ENCODE measurements at regions not wholly inside any gene's neighbourhood (a gene's known extent, or its start where the extent isn't known, plus 50 kb on each side); places are given as distances from the start of the nearest gene placed in this dataset.

- no peak for DNase-seq (ENCODE audit: low read depth in 2 of 3, low spot score in 2 of 3)
These were observed 1149.9 kb downstream of the KCNT2 start for GRCh38 chr1:195458365-195458764.

GRCh38 chr1:195450794-195451193 lies 1157.4 kb downstream of the KCNT2 start:
- DNase-seq (ENCODE audit: low read depth in 2 of 3, low spot score in 2 of 3): no peak

GRCh38 chr1:195439661-195440060 lies 1168.6 kb downstream of the KCNT2 start:
- DNase-seq (ENCODE audit: low read depth in 2 of 3, low spot score in 2 of 3): no peak

GRCh38 chr1:195434566-195435203 lies 1173.6 kb downstream of the KCNT2 start:
- DNase-seq (ENCODE audit: low read depth in 2 of 3, low spot score in 2 of 3): no peak

GRCh38 chr1:195430826-195431225 lies 1177.4 kb downstream of the KCNT2 start:
- no peak for DNase-seq (ENCODE audit: low read depth in 2 of 3, low spot score in 2 of 3)

- no peak for DNase-seq (ENCODE audit: low read depth in 2 of 3, low spot score in 2 of 3)
These were observed 1179.3 kb downstream of the KCNT2 start for GRCh38 chr1:195428927-195429326.

- no peak for DNase-seq (ENCODE audit: low read depth in 2 of 3, low spot score in 2 of 3)
These were observed 1192.7 kb downstream of the KCNT2 start for GRCh38 chr1:195415584-195415983.

GRCh38 chr1:195394567-195394966 lies 1213.7 kb downstream of the KCNT2 start:
- DNase-seq (ENCODE audit: low read depth in 2 of 3, low spot score in 2 of 3): no peak

GRCh38 chr1:195376190-195376589 lies 1232.0 kb downstream of the KCNT2 start:
- no peak for DNase-seq (ENCODE audit: low read depth in 2 of 3, low spot score in 2 of 3)

GRCh38 chr1:195373856-195374255 lies 1234.4 kb downstream of the KCNT2 start:
- DNase-seq (ENCODE audit: low read depth in 2 of 3, low spot score in 2 of 3): no peak

GRCh38 chr1:195345149-195345548 lies 1263.1 kb downstream of the KCNT2 start:
- no peak for DNase-seq (ENCODE audit: low read depth in 2 of 3, low spot score in 2 of 3)

- DNase-seq (ENCODE audit: low read depth in 2 of 3, low spot score in 2 of 3): no peak
These were observed 1270.6 kb downstream of the KCNT2 start for GRCh38 chr1:195337646-195338045.

GRCh38 chr1:195336812-195337211 lies 1271.4 kb downstream of the KCNT2 start:
- DNase-seq (ENCODE audit: low read depth in 2 of 3, low spot score in 2 of 3): no peak

- no peak for DNase-seq (ENCODE audit: low read depth in 2 of 3, low spot score in 2 of 3)
These were observed 1272.7 kb downstream of the KCNT2 start for GRCh38 chr1:195335541-195335940.

GRCh38 chr1:195332102-195332501 lies 1276.1 kb downstream of the KCNT2 start:
- no peak for DNase-seq (ENCODE audit: low read depth in 2 of 3, low spot score in 2 of 3)

GRCh38 chr1:195328681-195329080 lies 1279.6 kb downstream of the KCNT2 start:
- DNase-seq (ENCODE audit: low read depth in 2 of 3, low spot score in 2 of 3): no peak

- no peak for DNase-seq (ENCODE audit: low read depth in 2 of 3, low spot score in 2 of 3)
These were observed 1280.1 kb downstream of the KCNT2 start for GRCh38 chr1:195328102-195328501.

GRCh38 chr1:195327361-195327760 lies 1280.9 kb downstream of the KCNT2 start:
- DNase-seq (ENCODE audit: low read depth in 2 of 3, low spot score in 2 of 3): no peak

GRCh38 chr1:195326325-195326724 lies 1281.9 kb downstream of the KCNT2 start:
- DNase-seq (ENCODE audit: low read depth in 2 of 3, low spot score in 2 of 3): no peak

GRCh38 chr1:195325181-195325580 lies 1283.1 kb downstream of the KCNT2 start:
- DNase-seq (ENCODE audit: low read depth in 2 of 3, low spot score in 2 of 3): no peak

- DNase-seq (ENCODE audit: low read depth in 2 of 3, low spot score in 2 of 3): no peak
These were observed 1302.0 kb downstream of the KCNT2 start for GRCh38 chr1:195306281-195306680.

- DNase-seq (ENCODE audit: low read depth in 2 of 3, low spot score in 2 of 3): no peak
These were observed 1313.3 kb downstream of the KCNT2 start for GRCh38 chr1:195294911-195295310.

GRCh38 chr1:195278644-195279043 lies 1329.6 kb downstream of the KCNT2 start:
- DNase-seq (ENCODE audit: low read depth in 2 of 3, low spot score in 2 of 3): no peak

- no peak for DNase-seq (ENCODE audit: low read depth in 2 of 3, low spot score in 2 of 3)
These were observed 1332.5 kb downstream of the KCNT2 start for GRCh38 chr1:195275710-195276109.

All from activated CD8-positive, alpha-beta memory T cell treated with anti-CD3 and anti-CD28 coated beads for 48 hours (primary cell).